ENCODE measurements at regions not wholly inside any gene's neighbourhood (a gene's known extent, or its start where the extent isn't known, plus 50 kb on each side); places are given as distances from the start of the nearest gene placed in this dataset.

DNA sequence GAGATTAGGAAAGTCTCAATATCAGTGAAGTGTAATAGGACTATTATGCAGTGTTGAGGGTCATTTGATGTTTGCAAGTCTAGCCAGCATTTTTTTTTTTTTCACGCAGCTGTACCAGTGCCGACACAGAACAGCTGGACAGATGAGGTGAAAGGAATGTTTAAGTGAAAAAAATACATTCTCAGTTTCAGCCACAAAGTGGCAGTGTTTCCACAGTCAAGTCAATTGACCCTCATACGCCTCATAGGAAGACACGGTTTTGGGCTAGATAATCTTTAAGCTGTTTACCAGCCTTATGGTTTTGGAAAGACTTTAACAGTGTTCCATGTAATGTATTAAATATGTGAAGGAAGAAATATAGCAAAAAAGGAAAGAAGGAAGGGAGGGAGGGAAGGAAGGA is 349.9 kb upstream of the ANO3 start:
- TF ChIP-seq, protein P1, sequence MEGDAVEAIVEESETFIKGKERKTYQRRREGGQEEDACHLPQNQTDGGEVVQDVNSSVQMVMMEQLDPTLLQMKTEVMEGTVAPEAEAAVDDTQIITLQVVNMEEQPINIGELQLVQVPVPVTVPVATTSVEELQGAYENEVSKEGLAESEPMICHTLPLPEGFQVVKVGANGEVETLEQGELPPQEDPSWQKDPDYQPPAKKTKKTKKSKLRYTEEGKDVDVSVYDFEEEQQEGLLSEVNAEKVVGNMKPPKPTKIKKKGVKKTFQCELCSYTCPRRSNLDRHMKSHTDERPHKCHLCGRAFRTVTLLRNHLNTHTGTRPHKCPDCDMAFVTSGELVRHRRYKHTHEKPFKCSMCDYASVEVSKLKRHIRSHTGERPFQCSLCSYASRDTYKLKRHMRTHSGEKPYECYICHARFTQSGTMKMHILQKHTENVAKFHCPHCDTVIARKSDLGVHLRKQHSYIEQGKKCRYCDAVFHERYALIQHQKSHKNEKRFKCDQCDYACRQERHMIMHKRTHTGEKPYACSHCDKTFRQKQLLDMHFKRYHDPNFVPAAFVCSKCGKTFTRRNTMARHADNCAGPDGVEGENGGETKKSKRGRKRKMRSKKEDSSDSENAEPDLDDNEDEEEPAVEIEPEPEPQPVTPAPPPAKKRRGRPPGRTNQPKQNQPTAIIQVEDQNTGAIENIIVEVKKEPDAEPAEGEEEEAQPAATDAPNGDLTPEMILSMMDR (IDR thresholded peaks at IDR 0.05), result peak; percentile 49 to 62 (median 56)
- no peak for TF ChIP-seq EP300 (IDR thresholded peaks at IDR 0.05)
- TF ChIP-seq POLR2AphosphoS5 (IDR thresholded peaks at IDR 0.05), result no peak
